Endothelial cell (in vitro differentiated cells): ENCODE measurements at regions not wholly inside any gene's neighbourhood (a gene's known extent, or its start where the extent isn't known, plus 50 kb on each side); places are given as distances from the start of the nearest gene placed in this dataset.

Experiments
- DNase-seq: peaks from one replicate; pipeline ENCODE4 v3.0.0; 2021; ENCODE audit warnings: low spot score
- H3K27ac Mint-ChIP-seq: one replicate; pipeline ENCODE4 v1.8.0; 2021; ENCODE audit warnings: mixed read lengths, inconsistent platforms; ENCODE audit not compliant: unreplicated experiment
- H3K27me3 Mint-ChIP-seq: one replicate; pipeline ENCODE4 v1.8.0; 2021; ENCODE audit warnings: mild to moderate bottlenecking, moderate library complexity, mixed read lengths, inconsistent platforms; ENCODE audit not compliant: unreplicated experiment
- H3K36me3 Mint-ChIP-seq: one replicate; pipeline ENCODE4 v1.8.0; 2021; ENCODE audit warnings: mild to moderate bottlenecking, low read depth, mixed read lengths, inconsistent platforms; ENCODE audit not compliant: unreplicated experiment
- H3K4me1 Mint-ChIP-seq: one replicate; pipeline ENCODE4 v1.8.0; 2021; ENCODE audit warnings: mild to moderate bottlenecking, mixed read lengths, inconsistent platforms; ENCODE audit not compliant: unreplicated experiment
- H3K4me3 Mint-ChIP-seq: one replicate; pipeline ENCODE4 v1.8.0; 2021; ENCODE audit warnings: mild to moderate bottlenecking, mixed read lengths, inconsistent platforms; ENCODE audit not compliant: unreplicated experiment
- H3K9me3 Mint-ChIP-seq: one replicate; pipeline ENCODE4 v1.8.0; 2021; ENCODE audit warnings: mixed read lengths, inconsistent platforms; ENCODE audit not compliant: unreplicated experiment
- TF ChIP-seq, protein P1 (sequence below): fragments of 200-600 bp; sonication (generic); IDR thresholded peaks from one replicate; pipeline ENCODE4 v1.5.0; 2021; ENCODE audit warnings: antibody characterized with exemption; ENCODE audit not compliant: unreplicated experiment

- Mint-ChIP-seq H3K4me3 (no peak overlapping the region), H3K36me3 (peaks cover 20% of the 10 kb centered on the region), H3K27ac (no peak overlapping the region), H3K4me1 (peaks cover 7% of the 10 kb centered on the region), H3K27me3 (no peaks in the 10 kb centered on the region), H3K9me3 (no peaks in the 10 kb centered on the region)
- TF ChIP-seq, protein P1, sequence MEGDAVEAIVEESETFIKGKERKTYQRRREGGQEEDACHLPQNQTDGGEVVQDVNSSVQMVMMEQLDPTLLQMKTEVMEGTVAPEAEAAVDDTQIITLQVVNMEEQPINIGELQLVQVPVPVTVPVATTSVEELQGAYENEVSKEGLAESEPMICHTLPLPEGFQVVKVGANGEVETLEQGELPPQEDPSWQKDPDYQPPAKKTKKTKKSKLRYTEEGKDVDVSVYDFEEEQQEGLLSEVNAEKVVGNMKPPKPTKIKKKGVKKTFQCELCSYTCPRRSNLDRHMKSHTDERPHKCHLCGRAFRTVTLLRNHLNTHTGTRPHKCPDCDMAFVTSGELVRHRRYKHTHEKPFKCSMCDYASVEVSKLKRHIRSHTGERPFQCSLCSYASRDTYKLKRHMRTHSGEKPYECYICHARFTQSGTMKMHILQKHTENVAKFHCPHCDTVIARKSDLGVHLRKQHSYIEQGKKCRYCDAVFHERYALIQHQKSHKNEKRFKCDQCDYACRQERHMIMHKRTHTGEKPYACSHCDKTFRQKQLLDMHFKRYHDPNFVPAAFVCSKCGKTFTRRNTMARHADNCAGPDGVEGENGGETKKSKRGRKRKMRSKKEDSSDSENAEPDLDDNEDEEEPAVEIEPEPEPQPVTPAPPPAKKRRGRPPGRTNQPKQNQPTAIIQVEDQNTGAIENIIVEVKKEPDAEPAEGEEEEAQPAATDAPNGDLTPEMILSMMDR, result no peak
- no peak for DNase-seq
Measured at GRCh38 chr11:33633251-33634003, 67.2 kb downstream of the C11orf91 start.

- no peaks in the 10 kb centered on the region for H3K27me3 Mint-ChIP-seq
- TF ChIP-seq, protein P1, result no peak
- peaks cover 12% of the 10 kb centered on the region for H3K36me3 Mint-ChIP-seq
- no peak for DNase-seq
- H3K4me3 Mint-ChIP-seq, result no peak overlapping the region
- H3K27ac Mint-ChIP-seq, result no peak overlapping the region
- no peaks in the 10 kb centered on the region for H3K9me3 Mint-ChIP-seq
- H3K4me1 Mint-ChIP-seq, result peaks cover 7% of the 10 kb centered on the region
Measured at GRCh38 chr11:33631749-33632091, 68.9 kb downstream of the C11orf91 start.

DNA sequence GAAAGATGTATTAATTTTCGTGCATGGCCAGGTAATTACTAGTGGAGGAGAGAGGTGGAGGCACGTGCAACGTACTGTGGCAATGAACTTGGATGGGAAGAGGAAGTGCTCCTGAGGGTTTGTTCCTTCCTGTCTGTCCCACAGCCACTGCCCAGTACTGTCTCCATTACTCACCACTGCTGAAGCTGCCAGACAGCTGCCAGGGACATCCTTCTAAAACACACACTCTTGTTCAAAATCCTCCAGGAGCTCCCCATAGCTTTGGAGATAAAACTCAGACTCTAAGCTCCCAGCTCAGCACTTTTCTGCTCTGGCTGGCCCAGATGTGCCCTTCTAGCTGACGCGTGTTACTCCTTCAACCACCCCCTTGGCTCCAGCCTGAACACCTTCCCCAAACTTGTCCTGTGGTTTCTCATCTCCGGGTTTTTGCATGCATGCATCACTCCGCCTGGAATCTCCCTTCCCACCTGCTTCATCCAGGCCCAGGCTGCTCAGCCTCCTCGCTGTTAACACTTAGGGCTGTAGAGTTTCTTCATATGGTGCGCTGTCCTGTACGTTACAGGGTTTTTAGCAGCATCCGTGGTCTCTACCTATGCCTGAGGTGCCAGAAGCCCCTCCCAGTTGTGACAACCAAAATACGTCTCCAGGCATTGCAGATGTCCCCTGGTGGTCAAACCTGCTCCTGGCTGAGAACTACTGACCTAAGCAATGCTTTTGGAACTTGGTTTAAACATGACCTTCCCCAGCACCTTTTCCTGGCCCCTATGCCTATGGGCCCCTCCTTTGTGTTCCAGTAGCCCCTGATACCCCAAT, 69.5 kb downstream of the C11orf91 start:
- H3K27ac Mint-ChIP-seq, result no peak overlapping the region
- TF ChIP-seq, protein P1, result no peak
- H3K9me3 Mint-ChIP-seq, result no peaks in the 10 kb centered on the region
- H3K27me3 Mint-ChIP-seq, result no peaks in the 10 kb centered on the region
- peak overlapping the region; percentile 40 for H3K4me3 Mint-ChIP-seq
- no peak for DNase-seq
- H3K4me1 Mint-ChIP-seq, result peaks cover 7% of the 10 kb centered on the region
- H3K36me3 Mint-ChIP-seq, result peaks cover 12% of the 10 kb centered on the region

DNA sequence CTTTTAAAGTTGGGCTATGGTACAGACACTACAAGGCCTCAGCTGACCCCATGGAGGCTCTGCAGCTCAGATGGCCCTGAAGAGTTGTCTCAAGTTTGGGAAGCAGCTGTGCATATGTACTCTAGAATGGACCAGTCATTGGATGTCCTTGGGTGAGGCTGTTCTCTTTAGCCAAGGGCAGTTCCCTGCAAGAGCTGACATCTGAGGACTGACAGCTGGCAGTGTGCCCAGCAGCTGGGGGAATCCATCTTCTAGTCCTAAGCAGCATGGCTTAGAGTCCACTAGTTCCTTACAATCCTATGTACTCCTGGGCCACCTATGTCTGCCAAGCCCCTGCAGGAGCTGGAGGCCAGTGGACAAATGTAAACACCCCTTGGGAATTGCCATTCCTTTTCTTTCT, 76.5 kb downstream of the C11orf91 start:
- TF ChIP-seq, protein P1, result no peak
- DNase-seq, result no peak
- Mint-ChIP-seq H3K27me3 (no peaks in the 10 kb centered on the region), H3K36me3 (no peaks in the 10 kb centered on the region), H3K4me1 (no peaks in the 10 kb centered on the region), H3K4me3 (no peak overlapping the region), H3K9me3 (no peaks in the 10 kb centered on the region), H3K27ac (no peak overlapping the region)

DNA sequence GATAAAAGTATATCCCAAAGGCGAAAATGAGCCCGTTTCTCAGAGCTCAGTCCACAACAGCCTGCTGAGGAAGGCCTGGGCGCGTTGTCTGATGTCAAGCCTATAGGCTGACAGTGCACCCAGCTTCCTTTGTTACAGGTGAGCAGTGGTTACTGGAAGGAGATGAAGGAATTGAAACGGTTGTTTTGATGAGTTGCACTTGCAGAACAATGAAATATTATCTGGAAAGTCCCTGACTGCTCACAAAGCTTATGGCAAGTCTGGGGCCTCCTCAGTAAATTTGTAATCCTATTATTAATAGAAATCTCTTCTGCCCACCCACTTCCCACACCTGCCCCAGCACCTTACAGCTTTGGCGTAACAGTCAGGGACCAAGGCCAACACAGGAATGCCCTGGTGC, 77.8 kb downstream of the C11orf91 start:
- Mint-ChIP-seq H3K9me3 (no peaks in the 10 kb centered on the region), H3K27me3 (no peaks in the 10 kb centered on the region), H3K4me1 (no peaks in the 10 kb centered on the region), H3K27ac (no peak overlapping the region), H3K36me3 (no peaks in the 10 kb centered on the region), H3K4me3 (no peak overlapping the region)
- TF ChIP-seq, protein P1, result no peak
- no peak for DNase-seq
